IMR-90 (cell line): ENCODE measurements at regions not wholly inside any gene's neighbourhood (a gene's known extent, or its start where the extent isn't known, plus 50 kb on each side); places are given as distances from the start of the nearest gene placed in this dataset.

Source experiments
- ATAC-seq: fragments of 200-7000 bp; cut with Tn5 transposase; 2 replicates; pipeline ENCODE4 v1.9.1; 2020; ENCODE audit warnings: low read depth, mild to moderate bottlenecking, moderate library complexity
- BruUV-seq: library from RNA; stranded (reverse); fragments of 400-500 nt; replicated peaks from 2 replicates; lab custom pipeline; 2021; lab: Mats Ljungman, UMichigan
- CTCF ChIA-PET: fragments of 300-600 bp; formaldehyde crosslinking; extraction: SDS; loops from one replicate; lab custom pipeline; 2021; ENCODE audit warnings: antibody characterized with exemption; lab: Yijun Ruan, JAX
- POLR2A ChIA-PET: fragments of 300-600 bp; sonication (Branson Sonifier 250); formaldehyde crosslinking; loops from one replicate; lab custom pipeline; 2022; ENCODE audit warnings: antibody characterized with exemption; ENCODE audit not compliant: unreplicated experiment; lab: Charles Lee
- DNase-seq: peaks from one replicate; pipeline ENCODE4 v3.0.0; 2013
- H2AFZ ChIP-seq: replicated peaks from 2 replicates; pipeline ENCODE3; 2013; ENCODE audit warnings: low read length, mild to moderate bottlenecking; ENCODE audit not compliant: poor library complexity
- H2AK5ac ChIP-seq: 2 replicates; pipeline ENCODE4 v1.6.1; 2013; ENCODE audit warnings: low read depth, low read length, inconsistent platforms
- H2AK9ac ChIP-seq: replicated peaks from 2 replicates; pipeline ENCODE3; 2013; ENCODE audit warnings: mild to moderate bottlenecking, low read depth, low read length, moderate library complexity; ENCODE audit not compliant: poor library complexity
- H2BK120ac ChIP-seq: 2 replicates; pipeline ENCODE4 v1.6.1; 2013; ENCODE audit warnings: low read depth, low read length, inconsistent platforms
- H2BK15ac ChIP-seq: 3 replicates; pipeline ENCODE4 v1.6.1; 2013; ENCODE audit warnings: low read depth, low read length, inconsistent platforms
- H2BK20ac ChIP-seq: 2 replicates; pipeline ENCODE4 v1.6.1; 2013; ENCODE audit warnings: low read depth, mild to moderate bottlenecking, inconsistent platforms, low read length, moderate library complexity
- H2BK5ac ChIP-seq: 2 replicates; pipeline ENCODE4 v1.6.1; 2013; ENCODE audit warnings: mild to moderate bottlenecking, low read depth, low read length, inconsistent platforms; ENCODE audit not compliant: poor library complexity, severe bottlenecking
- H3K14ac ChIP-seq: replicated peaks from 2 replicates; pipeline ENCODE4 v1.6.1; 2013; ENCODE audit warnings: low read depth, low read length, inconsistent platforms
- H3K18ac ChIP-seq: 2 replicates; pipeline ENCODE4 v1.6.1; 2013; ENCODE audit warnings: low read depth, low read length, control low read depth
- H3K23ac ChIP-seq: 2 replicates; pipeline ENCODE4 v1.6.1; 2013; ENCODE audit warnings: low read depth, low read length, inconsistent platforms
- H3K27ac ChIP-seq: 2 replicates; pipeline ENCODE4 v1.5.1; 2013; ENCODE audit warnings: mild to moderate bottlenecking, control low read depth, low read length; ENCODE audit not compliant: insufficient read depth
- H3K27me3 ChIP-seq: 2 replicates; pipeline ENCODE4 v1.6.1; 2013; ENCODE audit warnings: low read length; ENCODE audit not compliant: control insufficient read depth, insufficient read depth
- H3K36me3 ChIP-seq: 2 replicates; pipeline ENCODE4 v1.6.1; 2013; ENCODE audit warnings: low read length, mixed read lengths; ENCODE audit not compliant: control insufficient read depth, insufficient read depth
- H3K4ac ChIP-seq: 2 replicates; pipeline ENCODE4 v1.6.1; 2013; ENCODE audit warnings: low read depth, low read length, inconsistent platforms
- H3K4me1 ChIP-seq: 2 replicates; pipeline ENCODE4 v1.6.1; 2013; ENCODE audit warnings: low read length, mixed read lengths; ENCODE audit not compliant: control insufficient read depth, insufficient read depth
- H3K4me2 ChIP-seq: 2 replicates; pipeline ENCODE4 v1.6.1; 2013; ENCODE audit warnings: low read depth, mild to moderate bottlenecking, control low read depth, low read length, moderate library complexity
- H3K4me3 ChIP-seq: 2 replicates; pipeline ENCODE4 v1.5.1; 2013; ENCODE audit warnings: low read depth, mild to moderate bottlenecking, control low read depth, low read length, moderate library complexity; ENCODE audit not compliant: insufficient read depth
- H3K56ac ChIP-seq: 2 replicates; pipeline ENCODE4 v1.6.1; 2013; ENCODE audit warnings: low read length, inconsistent platforms; ENCODE audit not compliant: insufficient read depth; ENCODE audit errors: extremely low read depth
- H3K79me1 ChIP-seq, 2 experiments: 2 replicates each; pipeline ENCODE4 v1.6.1; 2013; ENCODE audit warnings: low read length in 2 of 2, inconsistent platforms in 1 of 2, low read depth in 1 of 2
- H3K9ac ChIP-seq: 2 replicates; pipeline ENCODE4 v1.6.1; 2013; ENCODE audit warnings: low read depth, low read length, control low read depth
- H3K9me1 ChIP-seq: 2 replicates; pipeline ENCODE4 v1.6.1; 2013; ENCODE audit warnings: low read length, inconsistent platforms; ENCODE audit not compliant: insufficient read depth
- H3K9me3 ChIP-seq: 2 replicates; pipeline ENCODE4 v1.6.1; 2013; ENCODE audit warnings: low read length; ENCODE audit not compliant: control insufficient read depth, insufficient read depth
- H4K20me1 ChIP-seq: 2 replicates; pipeline ENCODE4 v1.6.1; 2013; ENCODE audit warnings: low read length, inconsistent platforms; ENCODE audit not compliant: insufficient read depth
- H4K5ac ChIP-seq: 2 replicates; pipeline ENCODE4 v1.6.1; 2013; ENCODE audit warnings: mild to moderate bottlenecking, low read depth, low read length, control low read depth
- H4K8ac ChIP-seq, 2 experiments: 2 replicates each; pipeline ENCODE4 v1.6.1; 2013; ENCODE audit warnings: low read depth in 2 of 2, low read length in 2 of 2, control low read depth in 1 of 2, inconsistent platforms in 1 of 2
- H4K91ac ChIP-seq: 2 replicates; pipeline ENCODE4 v1.6.1; 2013; ENCODE audit warnings: low read depth, low read length, inconsistent platforms; ENCODE audit not compliant: insufficient read depth
- BHLHE40 ChIP-seq: fragments of 150-350 bp; IDR thresholded peaks from 2 replicates; pipeline ENCODE4 v1.6.1; 2016; ENCODE audit warnings: mild to moderate bottlenecking, low read depth, low read length
- CEBPB ChIP-seq: IDR thresholded peaks from 2 replicates; pipeline ENCODE4 v1.6.1; 2012; ENCODE audit warnings: low read depth, low read length, improper control_type of control experiment
- CHD1 ChIP-seq: IDR thresholded peaks from 2 replicates; pipeline ENCODE4 v1.6.1; 2012; ENCODE audit warnings: low read depth, low read length, improper control_type of control experiment
- ELK1 ChIP-seq: fragments of 150-350 bp; IDR thresholded peaks from 2 replicates; pipeline ENCODE4 v1.6.1; 2016; ENCODE audit warnings: low read depth, mild to moderate bottlenecking, low read length, moderate library complexity, borderline replicate concordance
- MAZ ChIP-seq: IDR thresholded peaks from 2 replicates; pipeline ENCODE4 v1.6.1; 2012; ENCODE audit warnings: low read depth, mild to moderate bottlenecking, low read length, improper control_type of control experiment, moderate library complexity, borderline replicate concordance
- MXI1 ChIP-seq: IDR thresholded peaks from 2 replicates; pipeline ENCODE4 v1.6.1; 2012; ENCODE audit warnings: low read depth, mild to moderate bottlenecking, low read length, moderate library complexity, borderline replicate concordance
- NFE2L2 ChIP-seq: fragments of 150-350 bp; IDR thresholded peaks from 2 replicates; pipeline ENCODE4 v1.6.1; 2016; ENCODE audit warnings: low read depth, mild to moderate bottlenecking, low read length
- POLR2A ChIP-seq: IDR thresholded peaks from 2 replicates; pipeline ENCODE4 v1.6.1; 2012; ENCODE audit warnings: mild to moderate bottlenecking, low read depth, low read length
- RAD21 ChIP-seq: IDR thresholded peaks from 2 replicates; pipeline ENCODE4 v1.6.1; 2012; ENCODE audit warnings: low read length, improper control_type of control experiment
- RCOR1 ChIP-seq: IDR thresholded peaks from 2 replicates; pipeline ENCODE4 v1.6.1; 2012; ENCODE audit warnings: mild to moderate bottlenecking, low read length, improper control_type of control experiment; ENCODE audit not compliant: insufficient replicate concordance
- RFX5 ChIP-seq: IDR thresholded peaks from 2 replicates; pipeline ENCODE4 v1.8.0; 2012; ENCODE audit warnings: low read depth, mild to moderate bottlenecking, low read length, moderate library complexity
- SMC3 ChIP-seq: fragments of 150-350 bp; IDR thresholded peaks from 2 replicates; pipeline ENCODE4 v1.6.1; 2016; ENCODE audit warnings: low read depth, mild to moderate bottlenecking, antibody characterized with exemption, low read length, moderate library complexity
- USF2 ChIP-seq: fragments of 150-350 bp; IDR thresholded peaks from 2 replicates; pipeline ENCODE4 v1.6.1; 2017; ENCODE audit warnings: mild to moderate bottlenecking, antibody characterized with exemption, low read length, low read depth
- WGBS, 2 experiments: methylation state at CpG; one replicate each; pipeline versions ENCODE4 v1.1.5 to v1.1.7; 2013; ENCODE audit warnings: missing lambda C conversion rate in 2 of 2; ENCODE audit not compliant: insufficient read length in 1 of 2; ENCODE audit errors: extremely low coverage in 2 of 2; 5-methylcytosine and 5-hydroxymethylcytosine counted together
- dilution Hi-C: fragments of 300-500 bp; cut with HindIII; formaldehyde crosslinking; loops from one replicate; pipeline ENCODE4 v1.14.3; 2018; ENCODE audit warnings: low sequenced_read_pairs; ENCODE audit not compliant: unreplicated experiment
- in situ Hi-C: fragments of 300-500 bp; cut with MboI; formaldehyde crosslinking; loops from 3 replicates; pipeline ENCODE4 v1.14.3; 2019; ENCODE audit warnings: low sequenced_read_pairs, inconsistent platforms, mixed read lengths
- intact Hi-C: fragments of 100-400 bp; cut with micrococcal nuclease; formaldehyde crosslinking; loops from 2 replicates; pipeline ENCODE4 v1.10.0; 2022

- H4K91ac ChIP-seq: no peak overlapping the region
- POLR2A ChIA-PET: no interaction called here
- no peak for TF ChIP-seq RAD21
- no peak for TF ChIP-seq MAZ
- no peak for TF ChIP-seq NFE2L2
- no peak for TF ChIP-seq ELK1
- no peak for TF ChIP-seq POLR2A
- no peak for TF ChIP-seq MXI1
- TF ChIP-seq RFX5: no peak
- TF ChIP-seq RCOR1: no peak
- no peak for TF ChIP-seq BHLHE40
- no peak for TF ChIP-seq CHD1
- no peak for TF ChIP-seq SMC3
- no peak for TF ChIP-seq USF2
- no peak for TF ChIP-seq CEBPB
- H3K4me2 ChIP-seq: no peak overlapping the region
- no peaks in the 10 kb centered on the region for H3K36me3 ChIP-seq
- no peak overlapping the region for H2AFZ ChIP-seq
- BruUV-seq: no TSS peak
- ATAC-seq (no peak), DNase-seq (no peak)
- no peak overlapping the region for H3K4me3 ChIP-seq
- 65% methylated on average over 5 of the region's 12 CpGs; no CpG with 5 or more reads in 1 of the 2 experiments for WGBS, 2 experiments
- H3K56ac ChIP-seq: no peak overlapping the region
- no peaks in the 10 kb centered on the region for H3K4me1 ChIP-seq
- H3K27ac ChIP-seq: no peak overlapping the region
- H3K79me1 ChIP-seq: no peaks in the 10 kb centered on the region
- dilution Hi-C loops: no loop called here
- no peak overlapping the region for H3K9ac ChIP-seq
- H3K14ac ChIP-seq: no peak overlapping the region
- intact Hi-C loops: no loop called here
- H3K23ac ChIP-seq: no peak overlapping the region
- no peak overlapping the region for H2AK5ac ChIP-seq
- peaks cover 8% of the 10 kb centered on the region for H3K9me3 ChIP-seq
- CTCF ChIA-PET: no interaction called here
- H2BK5ac ChIP-seq: no peak overlapping the region
- H3K18ac ChIP-seq: no peak overlapping the region
- no peaks in the 10 kb centered on the region for H4K20me1 ChIP-seq
- in situ Hi-C loops: no loop called here
- H3K27me3 ChIP-seq: no peaks in the 10 kb centered on the region
- H4K5ac ChIP-seq: no peak overlapping the region
- H2BK20ac ChIP-seq: no peak overlapping the region
- H3K9me1 ChIP-seq: no peaks in the 10 kb centered on the region
- no peak overlapping the region for H3K4ac ChIP-seq
- no peak overlapping the region for H4K8ac ChIP-seq
- H2AK9ac ChIP-seq: no peak overlapping the region
- H2BK120ac ChIP-seq: no peak overlapping the region
- no peak overlapping the region for H2BK15ac ChIP-seq
Observed at GRCh38 chr4:8741513-8742226, 130.0 kb downstream of the HMX1 start.
